ENCODE measurements at regions not wholly inside any gene's neighbourhood (a gene's known extent, or its start where the extent isn't known, plus 50 kb on each side); places are given as distances from the start of the nearest gene placed in this dataset.

- no peak for TF ChIP-seq EZH2 (IDR thresholded peaks at IDR 0.05; ENCODE audit: insufficient read depth, poor library complexity, severe bottlenecking)
- no peak for TF ChIP-seq EZH2phosphoT487 (IDR thresholded peaks at IDR 0.05; ENCODE audit: insufficient read depth, low read depth)
Observed at GRCh38 chr7:81533426-81533825, 236.4 kb downstream of the HGF start.
